ENCODE measurements at regions not wholly inside any gene's neighbourhood (a gene's known extent, or its start where the extent isn't known, plus 50 kb on each side); places are given as distances from the start of the nearest gene placed in this dataset.

GRCh38 chr14:51575349-51576116, 76.2 kb upstream of the FRMD6 start:
- Histone ChIP-seq H3K27me3 (replicated peaks; ENCODE audit: control insufficient read depth, insufficient read depth, low read length, poor library complexity, severe bottlenecking) (peaks cover 5% of the 10 kb centered on the region), H3K9me3 (ENCODE audit: control insufficient read depth, low read length) (no peaks in the 10 kb centered on the region), H3K36me3 (ENCODE audit: control insufficient read depth, insufficient read depth, low read length) (no peaks in the 10 kb centered on the region), H3K4me3 (ENCODE audit: insufficient read depth, low read depth, low read length, poor library complexity, severe bottlenecking) (no peak overlapping the region), H3K27ac (ENCODE audit: insufficient read depth, low read length, poor library complexity, severe bottlenecking) (no peak overlapping the region), H3K4me1 (ENCODE audit: control insufficient read depth, insufficient read depth, low read length, poor library complexity, severe bottlenecking) (no peaks in the 10 kb centered on the region)
- no peak for DNase-seq

DNA sequence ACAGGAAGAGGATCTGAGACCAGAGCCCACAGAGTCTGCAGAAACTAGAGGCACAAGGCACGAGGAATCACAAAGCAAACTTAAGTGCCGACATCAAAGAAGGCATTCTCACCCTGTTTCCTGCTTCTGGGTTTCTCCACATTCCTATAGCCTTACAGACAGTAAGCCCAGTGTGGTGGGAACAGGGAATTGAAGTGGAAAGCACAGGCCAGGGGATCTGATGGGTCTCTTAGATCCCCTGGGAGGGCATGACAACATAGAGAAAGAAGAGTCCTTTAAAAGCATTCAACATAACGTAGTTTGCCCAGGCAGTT, 75.6 kb upstream of the FRMD6 start:
- no peak overlapping the region for H3K4me3 ChIP-seq (ENCODE audit: insufficient read depth, low read depth, low read length, poor library complexity, severe bottlenecking)
- H3K27me3 ChIP-seq (replicated peaks; ENCODE audit: control insufficient read depth, insufficient read depth, low read length, poor library complexity, severe bottlenecking), result peaks cover 5% of the 10 kb centered on the region
- no peak overlapping the region for H3K27ac ChIP-seq (ENCODE audit: insufficient read depth, low read length, poor library complexity, severe bottlenecking)
- H3K4me1 ChIP-seq (ENCODE audit: control insufficient read depth, insufficient read depth, low read length, poor library complexity, severe bottlenecking), result no peaks in the 10 kb centered on the region
- no peaks in the 10 kb centered on the region for H3K9me3 ChIP-seq (ENCODE audit: control insufficient read depth, low read length)
- no peaks in the 10 kb centered on the region for H3K36me3 ChIP-seq (ENCODE audit: control insufficient read depth, insufficient read depth, low read length)
- DNase-seq, result no peak

- Histone ChIP-seq H3K36me3 (ENCODE audit: control insufficient read depth, insufficient read depth, low read length) (no peaks in the 10 kb centered on the region), H3K9me3 (ENCODE audit: control insufficient read depth, low read length) (no peaks in the 10 kb centered on the region), H3K27me3 (replicated peaks; ENCODE audit: control insufficient read depth, insufficient read depth, low read length, poor library complexity, severe bottlenecking) (peaks cover 5% of the 10 kb centered on the region), H3K4me3 (ENCODE audit: insufficient read depth, low read depth, low read length, poor library complexity, severe bottlenecking) (no peak overlapping the region), H3K27ac (ENCODE audit: insufficient read depth, low read length, poor library complexity, severe bottlenecking) (no peak overlapping the region), H3K4me1 (ENCODE audit: control insufficient read depth, insufficient read depth, low read length, poor library complexity, severe bottlenecking) (no peaks in the 10 kb centered on the region)
- DNase-seq, result no peak
Measured at GRCh38 chr14:51576879-51577278, 74.8 kb upstream of the FRMD6 start.

- no peaks in the 10 kb centered on the region for H3K9me3 ChIP-seq (ENCODE audit: control insufficient read depth, low read length)
- no peak for DNase-seq
- peaks cover 3% of the 10 kb centered on the region for H3K27me3 ChIP-seq (replicated peaks; ENCODE audit: control insufficient read depth, insufficient read depth, low read length, poor library complexity, severe bottlenecking)
- H3K27ac ChIP-seq (ENCODE audit: insufficient read depth, low read length, poor library complexity, severe bottlenecking), result no peak overlapping the region
- no peaks in the 10 kb centered on the region for H3K4me1 ChIP-seq (ENCODE audit: control insufficient read depth, insufficient read depth, low read length, poor library complexity, severe bottlenecking)
- H3K4me3 ChIP-seq (ENCODE audit: insufficient read depth, low read depth, low read length, poor library complexity, severe bottlenecking), result no peak overlapping the region
- no peaks in the 10 kb centered on the region for H3K36me3 ChIP-seq (ENCODE audit: control insufficient read depth, insufficient read depth, low read length)
Measured at GRCh38 chr14:51578853-51579252, 72.9 kb upstream of the FRMD6 start.

GRCh38 chr14:51581017-51581881, 70.5 kb upstream of the FRMD6 start:
- H3K9me3 ChIP-seq (ENCODE audit: control insufficient read depth, low read length), result no peaks in the 10 kb centered on the region
- H3K27ac ChIP-seq (ENCODE audit: insufficient read depth, low read length, poor library complexity, severe bottlenecking), result no peak overlapping the region
- H3K36me3 ChIP-seq (ENCODE audit: control insufficient read depth, insufficient read depth, low read length), result no peaks in the 10 kb centered on the region
- H3K4me1 ChIP-seq (ENCODE audit: control insufficient read depth, insufficient read depth, low read length, poor library complexity, severe bottlenecking), result no peaks in the 10 kb centered on the region
- H3K27me3 ChIP-seq (replicated peaks; ENCODE audit: control insufficient read depth, insufficient read depth, low read length, poor library complexity, severe bottlenecking), result peaks cover 3% of the 10 kb centered on the region
- no peak for DNase-seq
- no peak overlapping the region for H3K4me3 ChIP-seq (ENCODE audit: insufficient read depth, low read depth, low read length, poor library complexity, severe bottlenecking)

DNA sequence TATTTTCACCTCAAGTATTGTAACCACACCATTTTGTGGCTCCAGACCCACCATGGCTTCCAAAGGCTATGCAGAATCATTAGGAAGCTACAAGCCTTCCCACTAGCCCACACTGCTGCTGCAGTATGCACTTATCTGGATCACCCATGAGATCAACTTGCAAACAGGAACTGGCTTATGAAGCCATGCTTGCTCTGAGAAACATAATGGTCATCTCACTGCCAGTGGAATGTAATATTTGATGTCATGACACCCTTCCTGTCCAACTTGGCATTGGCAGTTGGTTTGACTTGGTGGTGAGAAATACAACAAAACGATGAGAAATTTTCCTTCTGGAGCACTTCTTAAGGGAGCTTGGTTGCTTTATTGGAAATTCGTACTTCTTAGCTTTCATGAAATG, 69.3 kb upstream of the FRMD6 start:
- no peak for DNase-seq
- Histone ChIP-seq H3K27ac (ENCODE audit: insufficient read depth, low read length, poor library complexity, severe bottlenecking) (no peak overlapping the region), H3K36me3 (ENCODE audit: control insufficient read depth, insufficient read depth, low read length) (no peaks in the 10 kb centered on the region)

GRCh38 chr14:51585055-51585454, 66.7 kb upstream of the FRMD6 start:
- Histone ChIP-seq H3K9me3 (ENCODE audit: control insufficient read depth, low read length) (no peaks in the 10 kb centered on the region), H3K36me3 (ENCODE audit: control insufficient read depth, insufficient read depth, low read length) (no peaks in the 10 kb centered on the region), H3K4me3 (ENCODE audit: insufficient read depth, low read depth, low read length, poor library complexity, severe bottlenecking) (no peak overlapping the region), H3K27me3 (replicated peaks; ENCODE audit: control insufficient read depth, insufficient read depth, low read length, poor library complexity, severe bottlenecking) (no peaks in the 10 kb centered on the region), H3K27ac (ENCODE audit: insufficient read depth, low read length, poor library complexity, severe bottlenecking) (no peak overlapping the region), H3K4me1 (ENCODE audit: control insufficient read depth, insufficient read depth, low read length, poor library complexity, severe bottlenecking) (no peaks in the 10 kb centered on the region)
- no peak for DNase-seq

More for the DNA sequence above, 69.3 kb upstream of the FRMD6 start:
- no peak overlapping the region for H3K4me3 ChIP-seq (ENCODE audit: insufficient read depth, low read depth, low read length, poor library complexity, severe bottlenecking)
- H3K27me3 ChIP-seq (replicated peaks; ENCODE audit: control insufficient read depth, insufficient read depth, low read length, poor library complexity, severe bottlenecking), result no peaks in the 10 kb centered on the region
- no peaks in the 10 kb centered on the region for H3K9me3 ChIP-seq (ENCODE audit: control insufficient read depth, low read length)
- H3K4me1 ChIP-seq (ENCODE audit: control insufficient read depth, insufficient read depth, low read length, poor library complexity, severe bottlenecking), result no peaks in the 10 kb centered on the region

GRCh38 chr14:51592836-51593235, 58.9 kb upstream of the FRMD6 start:
- Histone ChIP-seq H3K27ac (ENCODE audit: insufficient read depth, low read length, poor library complexity, severe bottlenecking) (no peak overlapping the region), H3K4me1 (ENCODE audit: control insufficient read depth, insufficient read depth, low read length, poor library complexity, severe bottlenecking) (peaks cover 4% of the 10 kb centered on the region)
- no peak for DNase-seq

GRCh38 chr14:51593397-51593796, 58.3 kb upstream of the FRMD6 start:
- DNase-seq, result no peak
- Histone ChIP-seq H3K27ac (ENCODE audit: insufficient read depth, low read length, poor library complexity, severe bottlenecking) (no peak overlapping the region), H3K4me1 (ENCODE audit: control insufficient read depth, insufficient read depth, low read length, poor library complexity, severe bottlenecking) (peaks cover 4% of the 10 kb centered on the region), H3K4me3 (ENCODE audit: insufficient read depth, low read depth, low read length, poor library complexity, severe bottlenecking) (no peak overlapping the region), H3K36me3 (ENCODE audit: control insufficient read depth, insufficient read depth, low read length) (no peaks in the 10 kb centered on the region), H3K27me3 (replicated peaks; ENCODE audit: control insufficient read depth, insufficient read depth, low read length, poor library complexity, severe bottlenecking) (no peaks in the 10 kb centered on the region), H3K9me3 (ENCODE audit: control insufficient read depth, low read length) (no peaks in the 10 kb centered on the region)

More at GRCh38 chr14:51592836-51593235, 58.9 kb upstream of the FRMD6 start:
- Histone ChIP-seq H3K27me3 (replicated peaks; ENCODE audit: control insufficient read depth, insufficient read depth, low read length, poor library complexity, severe bottlenecking) (no peaks in the 10 kb centered on the region), H3K4me3 (ENCODE audit: insufficient read depth, low read depth, low read length, poor library complexity, severe bottlenecking) (no peak overlapping the region), H3K36me3 (ENCODE audit: control insufficient read depth, insufficient read depth, low read length) (no peaks in the 10 kb centered on the region), H3K9me3 (ENCODE audit: control insufficient read depth, low read length) (no peaks in the 10 kb centered on the region)

- Histone ChIP-seq H3K27ac (ENCODE audit: insufficient read depth, low read length, poor library complexity, severe bottlenecking) (no peak overlapping the region), H3K27me3 (replicated peaks; ENCODE audit: control insufficient read depth, insufficient read depth, low read length, poor library complexity, severe bottlenecking) (no peaks in the 10 kb centered on the region), H3K36me3 (ENCODE audit: control insufficient read depth, insufficient read depth, low read length) (no peaks in the 10 kb centered on the region), H3K4me3 (ENCODE audit: insufficient read depth, low read depth, low read length, poor library complexity, severe bottlenecking) (no peak overlapping the region), H3K4me1 (ENCODE audit: control insufficient read depth, insufficient read depth, low read length, poor library complexity, severe bottlenecking) (peaks cover 4% of the 10 kb centered on the region), H3K9me3 (ENCODE audit: control insufficient read depth, low read length) (no peaks in the 10 kb centered on the region)
- no peak for DNase-seq
Measured at GRCh38 chr14:51595881-51596455, 55.7 kb upstream of the FRMD6 start.

Data from effector memory CD4-positive, alpha-beta T cell (primary cell).